HEK293T (cell line): ENCODE measurements at regions not wholly inside any gene's neighbourhood (a gene's known extent, or its start where the extent isn't known, plus 50 kb on each side); places are given as distances from the start of the nearest gene placed in this dataset.

Experiments used
- CTCF ChIA-PET: fragments of 350-600 bp; formaldehyde crosslinking; extraction: SDS; loops from one replicate; lab custom pipeline; 2021; ENCODE audit warnings: antibody characterized with exemption, inconsistent platforms; lab: Yijun Ruan, JAX
- POLR2A ChIA-PET: fragments of 350-600 bp; formaldehyde crosslinking; extraction: SDS; loops from one replicate; lab custom pipeline; 2020; ENCODE audit warnings: antibody characterized with exemption, inconsistent platforms; lab: Yijun Ruan, JAX
- DNase-seq: peaks from one replicate; pipeline ENCODE4 v3.0.0; 2012; ENCODE audit warnings: mixed read lengths; ENCODE audit errors: extremely low spot score
- ARNT ChIP-seq: fragments of 450-650 bp; IDR thresholded peaks from 2 replicates; pipeline ENCODE4 v1.6.1; 2017; ENCODE audit warnings: mild to moderate bottlenecking
- BHLHE40 ChIP-seq: fragments of 450-650 bp; IDR thresholded peaks from 2 replicates; pipeline ENCODE4 v1.6.1; 2016; ENCODE audit warnings: mild to moderate bottlenecking, moderate library complexity, borderline replicate concordance
- CTBP1 ChIP-seq: fragments of 450-650 bp; IDR thresholded peaks from 2 replicates; pipeline ENCODE4 v1.6.1; 2016; ENCODE audit warnings: borderline replicate concordance
- ELF4 ChIP-seq: fragments of 450-650 bp; IDR thresholded peaks from 2 replicates; pipeline ENCODE4 v1.6.1; 2017; ENCODE audit warnings: antibody characterized with exemption
- FOXA1 ChIP-seq: fragments of 450-650 bp; IDR thresholded peaks from 2 replicates; pipeline ENCODE4 v1.6.1; 2016; ENCODE audit warnings: mild to moderate bottlenecking
- FOXK2 ChIP-seq: fragments of 450-650 bp; IDR thresholded peaks from 2 replicates; pipeline ENCODE4 v1.6.1; 2016; ENCODE audit warnings: mild to moderate bottlenecking
- FOXM1 ChIP-seq: fragments of 450-650 bp; IDR thresholded peaks from 2 replicates; pipeline ENCODE4 v1.6.1; 2017; ENCODE audit warnings: mild to moderate bottlenecking, borderline replicate concordance
- HDGF ChIP-seq: fragments of 450-650 bp; IDR thresholded peaks from 2 replicates; pipeline ENCODE4 v1.6.1; 2017; ENCODE audit warnings: antibody characterized with exemption, borderline replicate concordance
- L3MBTL2 ChIP-seq: fragments of 450-650 bp; conservative IDR thresholded peaks from 2 replicates; pipeline ENCODE4 v1.6.1; 2016; ENCODE audit warnings: mild to moderate bottlenecking
- LEF1 ChIP-seq: fragments of 450-650 bp; IDR thresholded peaks from 2 replicates; pipeline ENCODE4 v1.6.1; 2017; ENCODE audit warnings: mild to moderate bottlenecking, borderline replicate concordance
- NFRKB ChIP-seq: fragments of 450-650 bp; IDR thresholded peaks from 2 replicates; pipeline ENCODE4 v1.6.1; 2016; ENCODE audit warnings: mild to moderate bottlenecking, moderate library complexity
- SP1 ChIP-seq: fragments of 450-650 bp; IDR thresholded peaks from 2 replicates; pipeline ENCODE4 v1.6.1; 2017
- SUZ12 ChIP-seq: fragments of 450-650 bp; IDR thresholded peaks from 2 replicates; pipeline ENCODE4 v1.6.1; 2016; ENCODE audit warnings: mild to moderate bottlenecking
- TARDBP ChIP-seq: fragments of 450-650 bp; IDR thresholded peaks from 2 replicates; pipeline ENCODE4 v1.6.1; 2016
- ZNF384 ChIP-seq: fragments of 450-650 bp; IDR thresholded peaks from 2 replicates; pipeline ENCODE4 v1.6.1; 2016
- TF ChIP-seq, protein P1 (sequence below): fragments of 450-650 bp; IDR thresholded peaks from 2 replicates; pipeline ENCODE4 v1.6.1; 2016

DNA sequence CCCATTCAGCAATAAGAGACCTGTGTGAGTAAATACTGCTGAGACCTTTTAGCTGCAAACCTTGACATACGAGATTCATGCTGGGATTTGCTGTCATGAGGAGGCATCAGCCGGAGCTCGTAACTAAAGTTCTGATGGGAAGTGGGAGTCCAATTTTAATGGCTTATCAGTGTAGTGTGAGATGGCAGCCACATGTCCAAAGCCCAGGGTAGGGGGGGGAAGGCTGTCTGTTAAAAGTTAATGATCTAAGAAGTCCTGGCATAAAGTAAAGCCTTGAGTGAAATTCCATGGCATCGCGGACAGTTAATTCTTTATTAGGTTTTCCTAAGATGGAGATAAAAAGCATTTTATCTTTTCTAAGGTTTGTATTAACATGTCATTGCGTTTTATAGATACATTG, 240.0 kb downstream of the AACS start:
- no peak for DNase-seq
- ChIA-PET CTCF (no interaction called here), POLR2A (no interaction called here)
- no peak for TF ChIP-seq HDGF

DNA sequence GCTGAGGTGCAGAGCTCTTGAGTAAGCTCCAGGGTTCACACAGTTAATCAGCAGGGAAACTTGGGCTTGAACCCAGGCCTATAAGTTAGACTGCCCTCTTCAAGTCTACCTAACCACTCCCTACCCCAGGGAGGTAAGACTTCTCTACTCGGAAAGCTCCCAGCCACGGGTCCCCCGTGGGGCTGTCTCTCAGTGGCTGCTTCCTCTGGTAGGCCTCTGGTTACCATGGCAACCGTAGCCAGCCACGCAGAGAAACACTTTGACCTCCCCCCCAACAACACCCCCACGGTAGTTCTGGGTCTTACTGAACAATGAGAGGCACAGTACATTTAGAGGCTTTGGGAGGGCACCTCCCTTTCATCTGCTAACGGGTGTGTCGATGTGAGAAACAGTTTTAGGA, 245.2 kb downstream of the AACS start:
- TF ChIP-seq FOXK2: no peak
- ChIA-PET CTCF (no interaction called here), POLR2A (no interaction called here)
- DNase-seq: no peak

DNA sequence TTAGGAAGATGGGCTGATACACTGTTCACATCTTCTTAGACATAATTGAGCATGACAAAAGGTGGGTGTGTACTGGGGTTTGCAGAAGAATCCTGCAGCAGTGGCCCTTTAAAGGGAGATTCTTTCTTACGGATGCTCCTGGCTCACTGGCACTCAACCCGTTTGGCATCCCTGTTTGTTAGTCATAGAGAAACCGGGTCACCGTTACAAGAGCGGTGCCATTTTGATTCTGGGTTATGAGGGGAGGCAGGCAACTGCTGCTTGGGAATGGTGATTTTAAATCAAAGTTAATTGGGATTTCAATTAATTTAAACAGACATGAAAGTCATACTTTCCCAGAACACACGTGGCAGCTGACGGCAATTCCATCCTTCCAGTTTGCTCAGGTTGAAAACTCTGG, 245.8 kb downstream of the AACS start:
- ChIA-PET POLR2A (no interaction called here), CTCF (no interaction called here)
- DNase-seq: no peak
- TF ChIP-seq FOXM1 (no peak), SUZ12 (no peak), FOXK2 (no peak), ARNT (no peak), FOXA1 (no peak), LEF1 (no peak)

DNA sequence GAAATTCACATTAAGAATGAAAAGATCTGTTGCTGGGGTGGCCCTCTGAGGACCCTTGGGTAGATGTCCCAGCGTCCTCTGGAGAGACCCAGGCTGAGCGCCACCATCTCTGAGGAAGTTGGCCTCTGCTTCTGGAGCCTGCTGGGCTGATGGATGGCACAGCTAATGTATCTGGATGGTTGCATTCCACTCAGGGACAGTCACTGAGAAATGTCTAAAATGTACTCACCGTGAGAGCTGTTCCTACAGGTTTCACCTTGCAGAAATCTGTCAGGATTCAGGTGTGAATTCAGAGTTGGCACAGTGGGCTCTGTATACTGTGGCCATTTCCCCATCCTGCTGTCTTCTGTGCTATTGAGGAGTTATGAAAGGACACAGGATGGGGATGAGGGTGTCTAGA, 247.2 kb downstream of the AACS start:
- DNase-seq: no peak
- ChIA-PET CTCF (no interaction called here), POLR2A (no interaction called here)
- TF ChIP-seq BHLHE40 (no peak), FOXA1 (no peak), NFRKB (no peak), SP1 (no peak), ELF4 (no peak), L3MBTL2 (no peak), ZNF384 (no peak), FOXM1 (no peak), FOXK2 (no peak), SUZ12 (no peak), CTBP1 (no peak), HDGF (no peak), TARDBP (no peak), ARNT (no peak), LEF1 (no peak)
- TF ChIP-seq, protein P1, sequence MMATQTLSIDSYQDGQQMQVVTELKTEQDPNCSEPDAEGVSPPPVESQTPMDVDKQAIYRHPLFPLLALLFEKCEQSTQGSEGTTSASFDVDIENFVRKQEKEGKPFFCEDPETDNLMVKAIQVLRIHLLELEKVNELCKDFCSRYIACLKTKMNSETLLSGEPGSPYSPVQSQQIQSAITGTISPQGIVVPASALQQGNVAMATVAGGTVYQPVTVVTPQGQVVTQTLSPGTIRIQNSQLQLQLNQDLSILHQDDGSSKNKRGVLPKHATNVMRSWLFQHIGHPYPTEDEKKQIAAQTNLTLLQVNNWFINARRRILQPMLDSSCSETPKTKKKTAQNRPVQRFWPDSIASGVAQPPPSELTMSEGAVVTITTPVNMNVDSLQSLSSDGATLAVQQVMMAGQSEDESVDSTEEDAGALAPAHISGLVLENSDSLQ: no peak

DNA sequence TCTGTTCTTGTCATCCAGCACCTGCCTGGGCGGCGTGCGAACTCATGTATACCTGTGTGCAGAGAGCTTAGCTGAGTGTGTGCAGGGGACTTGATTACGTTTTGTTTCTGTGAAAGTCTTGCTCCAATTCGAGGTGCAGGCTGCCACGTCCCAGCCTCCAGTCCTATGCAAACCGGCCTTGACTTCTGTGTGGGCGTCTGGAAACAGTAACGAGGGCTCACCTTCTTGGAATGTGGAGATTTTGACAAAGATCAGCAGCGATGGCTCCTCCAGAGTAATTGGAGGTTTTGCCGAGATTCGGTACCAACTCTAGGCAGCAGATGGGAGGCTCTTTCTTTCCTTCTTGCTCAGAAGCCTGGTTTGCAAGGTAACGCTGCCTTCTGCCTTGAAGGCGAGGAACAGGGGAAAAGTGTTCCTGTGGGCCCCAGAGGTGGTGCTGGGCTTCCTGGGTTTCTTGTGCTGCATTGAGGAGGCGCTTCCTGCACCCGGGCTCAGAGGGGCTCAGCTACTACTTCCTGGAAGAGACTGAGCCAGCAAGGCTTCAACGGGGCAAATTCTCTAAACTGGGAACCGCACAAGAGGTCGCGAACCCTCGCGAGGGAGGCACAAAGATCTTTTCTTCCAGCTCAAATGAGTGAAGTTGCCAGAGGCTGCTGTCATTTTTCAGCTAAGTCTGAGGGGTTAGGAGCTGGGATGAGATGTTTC, 249.0 kb downstream of the AACS start:
- no peak for DNase-seq
- TF ChIP-seq ARNT (no peak), HDGF (no peak)
- POLR2A ChIA-PET: no interaction called here
- CTCF ChIA-PET: no interaction called here

DNA sequence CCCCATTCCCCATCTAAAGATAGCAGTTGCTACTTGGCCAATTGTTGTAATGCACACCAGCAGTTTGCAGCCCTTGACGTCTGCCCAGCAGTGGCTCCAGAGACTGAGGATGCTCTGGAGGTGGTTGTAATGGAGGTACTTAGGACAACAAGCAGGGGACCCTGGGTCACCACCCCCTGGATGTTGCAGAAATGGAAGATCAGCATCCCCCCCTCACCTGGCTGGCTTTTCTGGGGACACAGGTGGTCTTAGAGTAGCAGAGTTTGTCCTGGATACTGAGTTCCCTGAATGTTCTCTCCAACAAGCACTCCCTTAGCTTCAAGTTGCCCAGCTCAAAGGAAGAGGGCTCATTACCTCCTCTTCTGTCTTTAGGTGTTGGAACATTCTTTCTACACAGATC, 250.5 kb downstream of the AACS start:
- no peak for DNase-seq
- TF ChIP-seq CTBP1 (no peak), SP1 (no peak), HDGF (no peak), LEF1 (no peak), SUZ12 (no peak), BHLHE40 (no peak), ELF4 (no peak), FOXK2 (no peak), FOXM1 (no peak)
- TF ChIP-seq, protein P1: no peak
- ChIA-PET POLR2A (no interaction called here), CTCF (no interaction called here)

DNA sequence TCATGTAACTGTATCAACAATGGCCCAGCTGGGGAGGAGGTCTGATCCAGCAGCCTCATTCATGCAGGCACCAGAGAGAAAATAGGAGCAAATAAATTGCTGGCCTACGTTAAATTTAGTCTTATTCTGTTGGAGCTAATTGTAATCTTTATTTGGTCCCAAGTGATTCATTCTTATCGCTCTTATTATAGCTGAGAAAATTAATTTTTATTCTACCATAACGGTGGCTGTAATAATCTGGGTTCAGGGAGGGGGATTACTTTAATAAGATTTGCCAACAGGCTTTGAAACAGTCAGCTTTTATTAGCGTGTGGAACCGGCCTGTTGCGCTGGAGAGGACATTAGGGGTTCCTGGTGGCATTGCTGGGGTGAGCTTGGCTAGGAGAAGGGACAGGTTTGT, 254.9 kb downstream of the AACS start:
- no peak for DNase-seq
- TF ChIP-seq ELF4 (no peak), NFRKB (no peak), SUZ12 (no peak), FOXK2 (no peak), LEF1 (no peak), SP1 (no peak), FOXA1 (no peak), ARNT (no peak), BHLHE40 (no peak), CTBP1 (no peak), L3MBTL2 (no peak), ZNF384 (no peak), FOXM1 (no peak), HDGF (no peak), TARDBP (no peak)
- TF ChIP-seq, protein P1: no peak
- CTCF ChIA-PET: no interaction called here
- POLR2A ChIA-PET: no interaction called here
